Loucy (cell line): ENCODE measurements at regions not wholly inside any gene's neighbourhood (a gene's known extent, or its start where the extent isn't known, plus 50 kb on each side); places are given as distances from the start of the nearest gene placed in this dataset.

Experiments used
- EZH2phosphoT487 ChIP-seq: fragments of 200-600 bp; IDR thresholded peaks from 2 replicates; pipeline ENCODE4 v1.6.1; 2018; ENCODE audit warnings: antibody characterized with exemption, mild to moderate bottlenecking, moderate library complexity, borderline replicate concordance
- TF ChIP-seq, protein P1 (sequence below): fragments of 200-600 bp; sonication (generic); conservative IDR thresholded peaks from 2 replicates; pipeline ENCODE4 v1.5.1; 2014; ENCODE audit warnings: mild to moderate bottlenecking, antibody characterized with exemption, low read length

DNA sequence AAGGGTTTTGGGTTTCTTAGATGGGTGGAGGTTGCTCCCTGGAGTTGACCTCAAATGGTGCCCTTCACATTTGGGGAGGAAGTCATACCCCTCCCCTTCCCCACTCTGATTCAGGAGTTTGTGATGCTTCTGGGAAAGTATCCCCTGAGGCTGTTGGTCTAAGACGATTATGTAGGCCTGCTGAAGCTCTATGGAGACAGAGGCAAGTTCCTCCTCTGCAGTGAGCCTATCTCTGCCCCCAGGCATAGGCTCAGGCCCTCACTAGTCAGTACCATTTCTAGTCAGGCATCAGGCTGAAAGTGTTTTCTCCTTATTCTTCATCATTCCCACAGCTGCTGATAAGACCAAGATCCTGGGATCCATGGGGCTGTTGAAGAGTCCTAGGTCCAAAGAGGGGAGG lies 271.6 kb upstream of the NUDT12 start:
- TF ChIP-seq EZH2phosphoT487, result no peak
- TF ChIP-seq, protein P1, sequence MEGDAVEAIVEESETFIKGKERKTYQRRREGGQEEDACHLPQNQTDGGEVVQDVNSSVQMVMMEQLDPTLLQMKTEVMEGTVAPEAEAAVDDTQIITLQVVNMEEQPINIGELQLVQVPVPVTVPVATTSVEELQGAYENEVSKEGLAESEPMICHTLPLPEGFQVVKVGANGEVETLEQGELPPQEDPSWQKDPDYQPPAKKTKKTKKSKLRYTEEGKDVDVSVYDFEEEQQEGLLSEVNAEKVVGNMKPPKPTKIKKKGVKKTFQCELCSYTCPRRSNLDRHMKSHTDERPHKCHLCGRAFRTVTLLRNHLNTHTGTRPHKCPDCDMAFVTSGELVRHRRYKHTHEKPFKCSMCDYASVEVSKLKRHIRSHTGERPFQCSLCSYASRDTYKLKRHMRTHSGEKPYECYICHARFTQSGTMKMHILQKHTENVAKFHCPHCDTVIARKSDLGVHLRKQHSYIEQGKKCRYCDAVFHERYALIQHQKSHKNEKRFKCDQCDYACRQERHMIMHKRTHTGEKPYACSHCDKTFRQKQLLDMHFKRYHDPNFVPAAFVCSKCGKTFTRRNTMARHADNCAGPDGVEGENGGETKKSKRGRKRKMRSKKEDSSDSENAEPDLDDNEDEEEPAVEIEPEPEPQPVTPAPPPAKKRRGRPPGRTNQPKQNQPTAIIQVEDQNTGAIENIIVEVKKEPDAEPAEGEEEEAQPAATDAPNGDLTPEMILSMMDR, result no peak
